HCT116 (cell line): ENCODE measurements at regions not wholly inside any gene's neighbourhood (a gene's known extent, or its start where the extent isn't known, plus 50 kb on each side); places are given as distances from the start of the nearest gene placed in this dataset.

ENCODE experiments used
- ATAC-seq: fragments of 200-7000 bp; cut with Tn5 transposase; 2 replicates; pipeline ENCODE4 v1.9.1; 2020; ENCODE audit warnings: mild to moderate bottlenecking, moderate library complexity
- BruUV-seq: library from RNA; stranded (reverse); fragments of 400-500 nt; replicated peaks from 2 replicates; lab custom pipeline; 2021; lab: Mats Ljungman, UMichigan
- CTCF ChIA-PET: fragments of 300-600 bp; sonication (Branson Sonifier 250); formaldehyde crosslinking; loops from one replicate; lab custom pipeline; 2021; ENCODE audit warnings: antibody characterized with exemption; lab: Charles Lee
- POLR2A ChIA-PET: fragments of 300-600, 350-600 bp; sonication (Branson Sonifier 250); formaldehyde crosslinking; loops from one replicate; lab custom pipeline; 2021; ENCODE audit warnings: antibody characterized with exemption; lab: Charles Lee
- RAD21 ChIA-PET, 2 experiments: fragments of 300-600 bp; sonication (Branson Sonifier 250); formaldehyde crosslinking; loops; one replicate each; lab custom pipeline; 2023; ENCODE audit warnings: low total read pairs in 2 of 2; ENCODE audit not compliant: uncharacterized antibody in 2 of 2, unreplicated experiment in 2 of 2, low non-redundant PET in 1 of 2; lab: Charles Lee
- DNase-seq: peaks from one replicate; pipeline ENCODE4 v3.0.0-alpha.2; 2010; ENCODE audit warnings: low read depth, low spot score
- H2AFZ ChIP-seq: fragments of 200-600 bp; shearing (Covaris generic), sonication (generic); 2 replicates; pipeline ENCODE4 v1.6.1; 2017; ENCODE audit warnings: low read depth, mixed run types, mixed read lengths, antibody characterized with exemption, low read length; ENCODE audit not compliant: poor library complexity, severe bottlenecking
- H3K27ac ChIP-seq: 2 replicates; pipeline ENCODE4 v1.5.1; 2012; ENCODE audit warnings: low read depth, low read length
- H3K27me3 ChIP-seq: fragments of 200-600 bp; sonication (generic); 2 replicates; pipeline ENCODE4 v1.6.1; 2016; ENCODE audit warnings: mixed run types, low read length, mixed read lengths; ENCODE audit not compliant: insufficient read depth
- H3K36me3 ChIP-seq, 2 experiments: fragments of 200-500 bp in 1 of 2; fragments of 200-600 bp in 1 of 2; sonication (Bioruptor generic) in 1 of 2; sonication (generic) in 1 of 2; 2 replicates each; pipeline versions ENCODE4 v1.5.1 to v1.6.1; 2014 to 2016; ENCODE audit warnings: low read length in 2 of 2, inconsistent platforms in 1 of 2, mixed read lengths in 1 of 2, mixed run types in 1 of 2; ENCODE audit not compliant: insufficient read depth in 2 of 2, control insufficient read depth in 1 of 2
- H3K4me1 ChIP-seq, 2 experiments: fragments of 200-600 bp in 1 of 2; sonication (generic) in 1 of 2; 2 replicates each; pipeline versions ENCODE4 v1.5.1 to v1.6.1; 2012 to 2017; ENCODE audit warnings: low read length in 2 of 2, inconsistent platforms in 1 of 2, mild to moderate bottlenecking in 1 of 2, mixed read lengths in 1 of 2, mixed run types in 1 of 2, moderate library complexity in 1 of 2; ENCODE audit not compliant: insufficient read depth in 2 of 2, control insufficient read depth in 1 of 2
- H3K4me2 ChIP-seq: fragments of 200-600 bp; sonication (generic); 2 replicates; pipeline ENCODE4 v1.6.1; 2017; ENCODE audit warnings: mixed run types, low read length, mixed read lengths
- H3K4me3 ChIP-seq, 2 experiments: fragments of 200-600 bp in 1 of 2; sonication (generic) in 1 of 2; replicated peaks in 1 of 2; 2 replicates each; pipeline ENCODE4 v1.5.1; 2011 to 2016; ENCODE audit warnings: low read length in 2 of 2, control low read depth in 1 of 2, low read depth in 1 of 2, mild to moderate bottlenecking in 1 of 2, mixed read lengths in 1 of 2, mixed run types in 1 of 2
- H3K79me2 ChIP-seq: fragments of 200-600 bp; sonication (generic); 2 replicates; pipeline ENCODE4 v1.6.1; 2017; ENCODE audit warnings: mild to moderate bottlenecking, mixed run types, low read length, moderate library complexity, mixed read lengths; ENCODE audit not compliant: insufficient read depth
- H3K9ac ChIP-seq: fragments of 200-600 bp; sonication (generic); 2 replicates; pipeline ENCODE4 v1.6.1; 2016; ENCODE audit warnings: low read length, mixed read lengths
- H3K9me2 ChIP-seq: fragments of 200-600 bp; sonication (generic), shearing (Covaris generic); 2 replicates; pipeline ENCODE4 v1.6.1; 2017; ENCODE audit warnings: mixed run types, mild to moderate bottlenecking, moderate library complexity; ENCODE audit not compliant: insufficient read depth
- H3K9me3 ChIP-seq, 2 experiments: fragments of 200-500 bp in 1 of 2; fragments of 200-600 bp in 1 of 2; sonication (Bioruptor generic) in 1 of 2; sonication (generic) in 1 of 2; 2 replicates each; pipeline ENCODE4 v1.6.1; 2014 to 2017; ENCODE audit warnings: low read length in 2 of 2, mixed read lengths in 2 of 2, inconsistent platforms in 1 of 2, low read depth in 1 of 2, mild to moderate bottlenecking in 1 of 2, mixed run types in 1 of 2, moderate library complexity in 1 of 2; ENCODE audit not compliant: control insufficient read depth in 1 of 2, insufficient read depth in 1 of 2
- H4K20me1 ChIP-seq: fragments of 200-600 bp; sonication (generic), shearing (Covaris generic); 2 replicates; pipeline ENCODE4 v1.6.1; 2017; ENCODE audit warnings: mixed run types, mild to moderate bottlenecking, moderate library complexity; ENCODE audit not compliant: insufficient read depth
- CBX3 ChIP-seq: IDR thresholded peaks from 2 replicates; pipeline ENCODE4 v1.6.1; 2012; ENCODE audit warnings: low read depth
- CTCF ChIP-seq, 3 experiments: fragments of 200-600 bp in 1 of 3; sonication (generic) in 1 of 3; IDR thresholded peaks in 2 of 3; conservative IDR thresholded peaks in 1 of 3; 2 replicates each; pipeline ENCODE4 v1.5.1; 2012 to 2017; ENCODE audit warnings: low read depth in 2 of 3, low read length in 2 of 3, antibody characterized with exemption in 1 of 3, borderline replicate concordance in 1 of 3, control low read depth in 1 of 3, mild to moderate bottlenecking in 1 of 3, mixed read lengths in 1 of 3, mixed run types in 1 of 3, moderate library complexity in 1 of 3; ENCODE audit not compliant: insufficient read depth in 1 of 3
- ELF1 ChIP-seq: IDR thresholded peaks from 2 replicates; pipeline ENCODE4 v1.6.1; 2012; ENCODE audit warnings: low read depth, borderline replicate concordance
- EZH2phosphoT487 ChIP-seq: fragments of 200-600 bp; IDR thresholded peaks from 2 replicates; pipeline ENCODE4 v1.6.1; 2018; ENCODE audit warnings: antibody characterized with exemption, borderline replicate concordance
- FOSL1 ChIP-seq: IDR thresholded peaks from 2 replicates; pipeline ENCODE4 v1.6.1; 2012; ENCODE audit warnings: low read depth
- JUND ChIP-seq: IDR thresholded peaks from 2 replicates; pipeline ENCODE4 v1.6.1; 2012
- RAD21 ChIP-seq: IDR thresholded peaks from 2 replicates; pipeline ENCODE4 v1.6.1; 2012; ENCODE audit warnings: low read depth, mild to moderate bottlenecking
- REST ChIP-seq: IDR thresholded peaks from 2 replicates; pipeline ENCODE4 v1.6.1; 2012; ENCODE audit warnings: low read depth
- SIN3A ChIP-seq: IDR thresholded peaks from 2 replicates; pipeline ENCODE4 v1.6.1; 2012; ENCODE audit warnings: low read depth
- SRF ChIP-seq: IDR thresholded peaks from 2 replicates; pipeline ENCODE4 v1.6.1; 2012; ENCODE audit warnings: low read depth
- YY1 ChIP-seq: IDR thresholded peaks from 2 replicates; pipeline ENCODE4 v1.6.1; 2011; ENCODE audit warnings: low read length, low read depth, moderate library complexity, mild to moderate bottlenecking; ENCODE audit not compliant: insufficient replicate concordance; ENCODE audit errors: extremely low read depth
- ZNF274 ChIP-seq: fragments of 200-500 bp; sonication (Bioruptor generic); IDR thresholded peaks from 2 replicates; pipeline ENCODE4 v1.6.1; 2014; ENCODE audit warnings: mild to moderate bottlenecking, low read depth, low read length, inconsistent platforms
- intact Hi-C: fragments of 100-400 bp; cut with micrococcal nuclease; formaldehyde crosslinking; loops from 2 replicates; pipeline ENCODE4 v1.10.0; 2022

GRCh38 chr5:62902126-62902525 lies 323.5 kb downstream of the LRRC70 start:
- no peak overlapping the region for H3K4me2 ChIP-seq
- no peak overlapping the region for H3K27ac ChIP-seq
- no peaks in the 10 kb centered on the region for H3K79me2 ChIP-seq
- ATAC-seq (no peak), DNase-seq (no peak)
- ChIA-PET CTCF (no interaction called here), RAD21 (no interaction called here), POLR2A (no interaction called here)
- H3K27me3 ChIP-seq = no peaks in the 10 kb centered on the region
- H3K9ac ChIP-seq = no peak overlapping the region
- no peaks in the 10 kb centered on the region for H3K4me1 ChIP-seq
- no peaks in the 10 kb centered on the region for H3K36me3 ChIP-seq
- TF ChIP-seq CBX3 (no peak), SIN3A (no peak), RAD21 (no peak), ELF1 (no peak), FOSL1 (no peak), REST (no peak)
- no peak overlapping the region for H3K4me3 ChIP-seq
- no peaks in the 10 kb centered on the region for H4K20me1 ChIP-seq
- H2AFZ ChIP-seq = no peak overlapping the region
- BruUV-seq = no TSS peak
- H3K9me3 ChIP-seq = no peaks in the 10 kb centered on the region
- intact Hi-C loops = no loop called here
- no peaks in the 10 kb centered on the region for H3K9me2 ChIP-seq

- BruUV-seq = no TSS peak
- ATAC-seq = no peak
- TF ChIP-seq ZNF274 = no peak
- TF ChIP-seq JUND = no peak
- no peak for TF ChIP-seq ELF1
- TF ChIP-seq SRF = no peak
- no peak for TF ChIP-seq CTCF (IDR thresholded peaks at IDR 0.05 in 2 of 3, conservative IDR thresholded peaks at IDR 0.05 in 1 of 3; ENCODE audit: borderline replicate concordance in 1 of 3, insufficient read depth in 1 of 3, low read depth in 2 of 3, low read length in 2 of 3)
- TF ChIP-seq EZH2phosphoT487 = no peak
- TF ChIP-seq REST = no peak
- TF ChIP-seq YY1 = no peak
- TF ChIP-seq CBX3 = no peak
These were observed 322.4 kb downstream of the LRRC70 start for GRCh38 chr5:62900976-62901375.

More at GRCh38 chr5:62900976-62901375, 322.4 kb downstream of the LRRC70 start:
- no peaks in the 10 kb centered on the region for H3K9me3 ChIP-seq
- no peak overlapping the region for H3K9ac ChIP-seq
- H2AFZ ChIP-seq = no peak overlapping the region
- H3K9me2 ChIP-seq = no peaks in the 10 kb centered on the region
- no peak for DNase-seq
- ChIA-PET RAD21 (no interaction called here), CTCF (no interaction called here), POLR2A (no interaction called here)
- H4K20me1 ChIP-seq = no peaks in the 10 kb centered on the region
- no peaks in the 10 kb centered on the region for H3K36me3 ChIP-seq
- intact Hi-C loops = no loop called here
- no peaks in the 10 kb centered on the region for H3K4me1 ChIP-seq
- no peak overlapping the region for H3K4me3 ChIP-seq
- no peaks in the 10 kb centered on the region for H3K27me3 ChIP-seq
- H3K27ac ChIP-seq = no peak overlapping the region
- H3K79me2 ChIP-seq = no peaks in the 10 kb centered on the region
- no peak overlapping the region for H3K4me2 ChIP-seq
